ENCODE measurements at regions not wholly inside any gene's neighbourhood (a gene's known extent, or its start where the extent isn't known, plus 50 kb on each side); places are given as distances from the start of the nearest gene placed in this dataset.

GRCh38 chr9:79798450-79798849 is 226.7 kb downstream of the TLE4 start:
- H3K27ac ChIP-seq (ENCODE audit: low read depth, low read length): no peak overlapping the region
- no peaks in the 10 kb centered on the region for H3K36me3 ChIP-seq (ENCODE audit: control insufficient read depth in 3 of 3, insufficient read depth in 3 of 3, low read length in 3 of 3)
- H3K9me3 ChIP-seq (ENCODE audit: control insufficient read depth in 3 of 3, low read length in 3 of 3): no peaks in the 10 kb centered on the region
- H3K9ac ChIP-seq (ENCODE audit: low read depth in 1 of 3, low read length in 3 of 3): no peak overlapping the region
- H3K4me3 ChIP-seq (ENCODE audit: low read length in 3 of 3): no peak overlapping the region
- H3K4me1 ChIP-seq (ENCODE audit: control insufficient read depth in 3 of 3, insufficient read depth in 3 of 3, low read length in 3 of 3): no peaks in the 10 kb centered on the region
- no peaks in the 10 kb centered on the region for H3K27me3 ChIP-seq (ENCODE audit: control insufficient read depth in 3 of 3, insufficient read depth in 3 of 3, low read length in 3 of 3)

DNA sequence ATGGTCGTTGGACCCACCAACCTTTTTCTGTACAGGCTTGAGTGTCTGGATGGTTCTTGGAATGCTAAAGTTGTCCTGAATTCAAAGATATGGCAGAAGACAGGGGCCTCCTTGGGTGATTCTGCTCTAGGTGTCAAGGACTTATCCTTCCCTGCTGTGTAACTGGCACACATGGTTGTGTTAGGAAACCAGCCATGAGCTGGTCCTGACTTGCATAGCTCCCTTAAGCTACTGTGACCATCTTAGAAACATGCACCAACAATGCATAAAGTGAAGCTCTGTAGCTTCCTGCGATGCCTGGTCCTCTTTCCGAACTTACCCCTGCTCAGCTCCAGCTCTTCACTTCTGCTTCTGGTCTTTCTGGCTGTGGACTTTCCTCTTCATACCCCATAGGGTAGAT is 224.6 kb downstream of the TLE4 start:
- no peaks in the 10 kb centered on the region for H3K36me3 ChIP-seq (ENCODE audit: control insufficient read depth in 3 of 3, insufficient read depth in 3 of 3, low read length in 3 of 3)
- no peak overlapping the region for H3K4me3 ChIP-seq (ENCODE audit: low read length in 3 of 3)
- H3K9ac ChIP-seq (ENCODE audit: low read depth in 1 of 3, low read length in 3 of 3): no peak overlapping the region
- H3K27ac ChIP-seq (ENCODE audit: low read depth, low read length): no peak overlapping the region
- H3K9me3 ChIP-seq (ENCODE audit: control insufficient read depth in 3 of 3, low read length in 3 of 3): no peaks in the 10 kb centered on the region
- H3K27me3 ChIP-seq (ENCODE audit: control insufficient read depth in 3 of 3, insufficient read depth in 3 of 3, low read length in 3 of 3): no peaks in the 10 kb centered on the region
- H3K4me1 ChIP-seq (ENCODE audit: control insufficient read depth in 3 of 3, insufficient read depth in 3 of 3, low read length in 3 of 3): no peaks in the 10 kb centered on the region

GRCh38 chr9:79788662-79789061 is 216.9 kb downstream of the TLE4 start:
- no peaks in the 10 kb centered on the region for H3K27me3 ChIP-seq (ENCODE audit: control insufficient read depth in 3 of 3, insufficient read depth in 3 of 3, low read length in 3 of 3)
- H3K9me3 ChIP-seq (ENCODE audit: control insufficient read depth in 3 of 3, low read length in 3 of 3): no peaks in the 10 kb centered on the region
- H3K36me3 ChIP-seq (ENCODE audit: control insufficient read depth in 3 of 3, insufficient read depth in 3 of 3, low read length in 3 of 3): no peaks in the 10 kb centered on the region
- no peak overlapping the region for H3K27ac ChIP-seq (ENCODE audit: low read depth, low read length)
- no peaks in the 10 kb centered on the region for H3K4me1 ChIP-seq (ENCODE audit: control insufficient read depth in 3 of 3, insufficient read depth in 3 of 3, low read length in 3 of 3)
- H3K4me3 ChIP-seq (ENCODE audit: low read length in 3 of 3): no peak overlapping the region
- no peak overlapping the region for H3K9ac ChIP-seq (ENCODE audit: low read depth in 1 of 3, low read length in 3 of 3)

GRCh38 chr9:79781263-79781662 is 209.5 kb downstream of the TLE4 start:
- H3K4me3 ChIP-seq (ENCODE audit: low read length in 3 of 3): no peak overlapping the region
- H3K9me3 ChIP-seq (ENCODE audit: control insufficient read depth in 3 of 3, low read length in 3 of 3): no peaks in the 10 kb centered on the region
- H3K9ac ChIP-seq (ENCODE audit: low read depth in 1 of 3, low read length in 3 of 3): no peak overlapping the region
- H3K36me3 ChIP-seq (ENCODE audit: control insufficient read depth in 3 of 3, insufficient read depth in 3 of 3, low read length in 3 of 3): no peaks in the 10 kb centered on the region
- no peaks in the 10 kb centered on the region for H3K4me1 ChIP-seq (ENCODE audit: control insufficient read depth in 3 of 3, insufficient read depth in 3 of 3, low read length in 3 of 3)
- no peaks in the 10 kb centered on the region for H3K27me3 ChIP-seq (ENCODE audit: control insufficient read depth in 3 of 3, insufficient read depth in 3 of 3, low read length in 3 of 3)
- H3K27ac ChIP-seq (ENCODE audit: low read depth, low read length): no peak overlapping the region

- H3K36me3 ChIP-seq (ENCODE audit: control insufficient read depth in 3 of 3, insufficient read depth in 3 of 3, low read length in 3 of 3): no peaks in the 10 kb centered on the region
- H3K4me1 ChIP-seq (ENCODE audit: control insufficient read depth in 3 of 3, insufficient read depth in 3 of 3, low read length in 3 of 3): no peaks in the 10 kb centered on the region
- no peak overlapping the region for H3K4me3 ChIP-seq (ENCODE audit: low read length in 3 of 3)
- H3K9ac ChIP-seq (ENCODE audit: low read depth in 1 of 3, low read length in 3 of 3): no peak overlapping the region
- H3K9me3 ChIP-seq (ENCODE audit: control insufficient read depth in 3 of 3, low read length in 3 of 3): no peaks in the 10 kb centered on the region
- no peaks in the 10 kb centered on the region for H3K27me3 ChIP-seq (ENCODE audit: control insufficient read depth in 3 of 3, insufficient read depth in 3 of 3, low read length in 3 of 3)
- no peak overlapping the region for H3K27ac ChIP-seq (ENCODE audit: low read depth, low read length)
Measured at GRCh38 chr9:79780559-79780958, 208.8 kb downstream of the TLE4 start.

DNA sequence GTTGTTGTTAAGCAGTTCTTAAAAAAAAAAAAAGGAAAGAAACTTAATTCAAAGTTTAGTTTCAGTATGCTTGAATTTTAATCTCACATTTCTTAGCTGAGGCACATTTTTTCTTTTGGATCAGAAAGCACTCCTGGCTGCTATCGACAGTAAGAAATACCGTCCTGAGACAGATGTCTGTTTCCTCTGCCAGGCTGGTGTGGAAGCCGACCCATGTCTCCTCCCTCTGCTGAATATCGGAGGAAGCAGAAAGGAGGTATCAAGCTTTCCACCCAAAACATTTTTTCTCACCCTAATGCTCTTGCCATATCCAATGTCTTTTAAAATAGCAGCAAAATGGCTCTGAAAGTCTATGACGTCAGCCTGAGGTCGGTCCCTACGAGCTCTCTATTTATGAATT is 208.1 kb downstream of the TLE4 start:
- no peak overlapping the region for H3K27ac ChIP-seq (ENCODE audit: low read depth, low read length)
- no peak overlapping the region for H3K9ac ChIP-seq (ENCODE audit: low read depth in 1 of 3, low read length in 3 of 3)
- H3K27me3 ChIP-seq (ENCODE audit: control insufficient read depth in 3 of 3, insufficient read depth in 3 of 3, low read length in 3 of 3): no peaks in the 10 kb centered on the region
- H3K9me3 ChIP-seq (ENCODE audit: control insufficient read depth in 3 of 3, low read length in 3 of 3): no peaks in the 10 kb centered on the region
- no peaks in the 10 kb centered on the region for H3K36me3 ChIP-seq (ENCODE audit: control insufficient read depth in 3 of 3, insufficient read depth in 3 of 3, low read length in 3 of 3)
- H3K4me1 ChIP-seq (ENCODE audit: control insufficient read depth in 3 of 3, insufficient read depth in 3 of 3, low read length in 3 of 3): no peaks in the 10 kb centered on the region
- no peak overlapping the region for H3K4me3 ChIP-seq (ENCODE audit: low read length in 3 of 3)

DNA sequence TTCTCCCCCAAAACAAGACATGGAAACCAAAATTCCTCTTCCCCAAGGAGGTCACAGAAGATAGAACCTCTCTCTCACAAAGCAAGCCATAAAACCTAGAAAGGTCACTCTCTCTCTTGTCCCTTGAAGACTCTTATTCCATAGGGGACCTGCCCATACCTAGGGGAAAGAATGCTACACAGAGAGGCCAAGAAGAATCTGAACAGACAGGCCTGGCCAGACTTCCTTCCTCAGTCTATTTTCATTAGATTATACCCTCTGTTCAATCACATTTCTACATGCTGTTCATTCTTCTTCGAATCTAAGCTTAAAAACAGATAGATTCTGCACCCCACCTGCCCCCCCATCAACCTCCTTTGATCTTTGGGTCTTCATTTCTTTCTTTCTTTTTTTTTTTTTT is 206.8 kb downstream of the TLE4 start:
- Histone ChIP-seq H3K9me3 (ENCODE audit: control insufficient read depth in 3 of 3, low read length in 3 of 3) (no peaks in the 10 kb centered on the region), H3K27ac (ENCODE audit: low read depth, low read length) (no peak overlapping the region), H3K9ac (ENCODE audit: low read depth in 1 of 3, low read length in 3 of 3) (no peak overlapping the region), H3K36me3 (ENCODE audit: control insufficient read depth in 3 of 3, insufficient read depth in 3 of 3, low read length in 3 of 3) (no peaks in the 10 kb centered on the region), H3K4me1 (ENCODE audit: control insufficient read depth in 3 of 3, insufficient read depth in 3 of 3, low read length in 3 of 3) (no peaks in the 10 kb centered on the region), H3K27me3 (ENCODE audit: control insufficient read depth in 3 of 3, insufficient read depth in 3 of 3, low read length in 3 of 3) (no peaks in the 10 kb centered on the region), H3K4me3 (ENCODE audit: low read length in 3 of 3) (no peak overlapping the region)

GRCh38 chr9:79776581-79776980 is 204.8 kb downstream of the TLE4 start:
- Histone ChIP-seq H3K9ac (ENCODE audit: low read depth in 1 of 3, low read length in 3 of 3) (no peak overlapping the region), H3K27ac (ENCODE audit: low read depth, low read length) (no peak overlapping the region), H3K4me1 (ENCODE audit: control insufficient read depth in 3 of 3, insufficient read depth in 3 of 3, low read length in 3 of 3) (no peaks in the 10 kb centered on the region), H3K9me3 (ENCODE audit: control insufficient read depth in 3 of 3, low read length in 3 of 3) (no peaks in the 10 kb centered on the region), H3K36me3 (ENCODE audit: control insufficient read depth in 3 of 3, insufficient read depth in 3 of 3, low read length in 3 of 3) (no peaks in the 10 kb centered on the region), H3K27me3 (ENCODE audit: control insufficient read depth in 3 of 3, insufficient read depth in 3 of 3, low read length in 3 of 3) (no peaks in the 10 kb centered on the region), H3K4me3 (ENCODE audit: low read length in 3 of 3) (no peak overlapping the region)
